GM19463 (cell line): ENCODE measurements at regions not wholly inside any gene's neighbourhood (a gene's known extent, or its start where the extent isn't known, plus 50 kb on each side); places are given as distances from the start of the nearest gene placed in this dataset.
A peak's percentile ranks its signal among the peaks of the same experiment; 100 is the strongest.

Source experiments
- ATAC-seq: cut with Tn5 transposase; IDR thresholded peaks from one replicate; pipeline ENCODE4 v1.9.1; 2021; ENCODE audit warnings: mild to moderate bottlenecking, moderate library complexity; ENCODE audit not compliant: unreplicated experiment

DNA sequence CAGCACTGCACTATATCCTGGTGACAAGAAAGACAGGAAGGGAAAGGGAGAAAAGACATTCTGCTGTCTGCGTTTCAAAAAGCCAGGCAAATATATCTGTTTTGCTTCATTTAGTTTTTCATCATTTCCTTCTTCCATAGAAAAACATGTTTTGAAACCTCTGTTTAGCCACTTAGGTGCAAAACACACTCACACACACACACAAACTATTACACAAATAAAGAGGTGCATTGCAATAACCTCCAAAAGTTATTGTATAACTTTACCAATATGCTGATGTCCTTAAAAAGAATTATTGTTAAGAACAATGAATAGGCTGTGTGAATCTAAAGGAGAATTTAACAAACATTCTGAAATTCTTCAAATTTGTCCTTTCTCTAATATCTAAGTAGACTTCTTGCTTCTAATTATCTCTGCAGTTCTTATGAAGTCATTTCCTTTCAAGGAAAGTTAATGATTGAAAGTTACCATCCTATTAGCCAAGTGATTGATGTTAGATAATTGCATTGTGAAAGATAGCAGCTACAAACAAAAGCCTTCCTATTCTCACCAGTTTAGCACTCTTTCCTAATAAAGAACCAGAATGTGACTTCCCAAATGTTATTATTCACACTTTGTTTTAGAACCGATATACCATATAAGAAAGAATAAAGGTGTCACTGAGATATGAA lies 516.7 kb downstream of the KCNJ3 start:
- no peak for ATAC-seq

DNA sequence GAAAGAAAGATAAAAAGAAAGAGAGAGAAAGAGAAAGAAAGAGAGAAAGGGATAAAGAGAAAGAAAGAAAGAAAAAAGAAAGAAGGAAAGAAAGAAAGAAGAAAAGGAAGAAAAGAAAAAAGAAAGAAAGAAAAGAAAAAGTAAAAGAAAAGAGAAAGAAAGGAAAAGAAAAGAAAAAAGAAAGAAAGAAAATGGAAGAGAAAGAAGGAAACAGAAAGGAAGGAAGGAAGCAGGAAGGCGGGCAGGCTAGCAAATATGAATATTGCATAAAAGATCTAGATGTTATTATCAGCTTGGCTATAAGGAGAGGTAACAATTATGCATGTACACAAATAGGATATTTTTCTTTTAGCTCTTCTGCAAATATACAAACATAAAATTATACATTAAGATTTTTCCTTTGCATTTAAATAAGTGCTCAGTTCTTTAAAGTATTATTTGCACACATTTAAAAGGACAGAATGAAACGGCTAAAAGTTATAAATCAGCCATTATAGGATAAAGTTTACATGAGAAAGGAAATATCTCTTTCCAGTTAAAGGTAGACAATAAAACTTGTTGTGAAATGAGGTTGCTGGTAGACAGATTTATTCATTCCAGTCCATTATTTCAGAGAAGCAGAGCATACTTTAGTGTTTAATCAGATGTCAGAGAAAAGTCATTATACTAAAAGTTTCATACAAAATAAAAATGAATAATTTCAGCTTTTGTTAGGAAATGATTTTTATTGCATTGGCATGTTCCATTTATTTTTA lies 511.4 kb downstream of the KCNJ3 start:
- no peak for ATAC-seq

DNA sequence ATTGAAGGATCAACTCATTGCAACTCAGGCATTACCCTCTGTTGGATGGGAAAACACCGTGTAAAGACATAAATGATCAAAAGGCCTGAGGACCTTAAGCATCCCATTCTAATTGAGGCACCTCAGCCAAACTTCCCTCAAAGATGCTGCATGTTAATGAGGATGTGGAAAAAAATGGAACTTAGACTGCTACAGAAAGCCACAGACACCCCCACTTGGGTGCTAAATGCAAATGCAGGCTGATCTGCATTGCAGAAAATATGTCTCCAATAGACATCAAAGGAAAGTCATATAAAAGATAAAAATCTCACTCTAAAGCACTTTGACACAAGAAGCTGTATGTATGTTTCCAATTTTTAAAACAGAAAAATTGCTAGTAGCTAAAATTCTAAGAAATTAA lies 504.7 kb downstream of the KCNJ3 start:
- no peak for ATAC-seq

DNA sequence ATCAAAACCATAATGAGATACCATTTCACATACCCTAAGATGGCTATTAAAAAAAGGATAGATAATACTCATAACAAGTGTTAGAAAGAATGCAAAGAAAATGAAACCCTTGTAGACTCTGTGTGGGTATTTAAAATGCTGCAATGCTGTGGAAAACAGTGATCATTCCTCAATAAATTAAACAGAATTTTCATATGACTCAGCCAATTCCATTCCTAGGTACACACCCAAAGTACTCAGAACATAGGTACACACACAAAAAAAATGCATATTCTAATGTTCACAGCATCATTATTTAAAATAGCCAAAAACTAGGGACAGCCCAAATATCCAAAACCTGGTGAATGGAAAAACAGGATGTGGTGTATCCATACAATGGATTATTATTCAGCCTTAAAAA lies 502.3 kb downstream of the KCNJ3 start:
- ATAC-seq: no peak

DNA sequence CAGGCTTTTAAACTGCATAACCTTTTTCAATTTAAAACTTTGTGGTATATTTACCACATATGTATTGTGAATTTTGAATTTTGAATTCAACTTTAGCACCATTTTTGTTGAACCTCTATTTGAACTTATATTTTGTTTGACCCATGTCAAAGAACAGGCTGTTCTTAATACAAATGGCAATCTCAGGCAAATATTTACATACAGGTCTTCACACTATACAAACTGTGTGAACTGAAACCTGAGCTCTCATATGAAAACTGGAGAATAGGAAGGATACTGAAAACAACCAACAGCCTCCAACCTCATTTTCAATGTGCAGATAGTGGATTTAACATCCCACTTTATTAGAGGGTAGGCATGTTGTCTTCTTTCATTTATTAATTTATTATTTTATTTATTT lies 491.8 kb downstream of the KCNJ3 start:
- ATAC-seq: no peak

DNA sequence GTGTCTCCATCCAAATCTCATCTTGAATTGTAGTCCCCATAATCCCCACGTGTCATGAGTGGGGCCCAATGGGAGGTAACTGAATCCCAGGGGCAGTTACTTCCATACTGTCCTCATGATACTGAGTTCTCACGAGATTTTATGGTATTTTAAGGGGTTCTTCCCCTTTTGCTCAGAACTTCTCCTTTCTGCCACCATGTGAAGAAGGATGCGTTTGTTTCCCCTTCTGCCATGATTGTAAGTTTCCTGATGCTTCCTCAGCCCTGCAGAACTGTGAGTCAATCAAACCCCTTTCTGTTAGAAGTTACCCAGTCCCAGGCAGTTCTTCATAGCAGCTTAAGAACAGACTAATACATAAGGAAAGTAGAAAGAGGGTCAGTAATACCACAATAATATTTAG lies 480.4 kb downstream of the KCNJ3 start:
- ATAC-seq: no peak

DNA sequence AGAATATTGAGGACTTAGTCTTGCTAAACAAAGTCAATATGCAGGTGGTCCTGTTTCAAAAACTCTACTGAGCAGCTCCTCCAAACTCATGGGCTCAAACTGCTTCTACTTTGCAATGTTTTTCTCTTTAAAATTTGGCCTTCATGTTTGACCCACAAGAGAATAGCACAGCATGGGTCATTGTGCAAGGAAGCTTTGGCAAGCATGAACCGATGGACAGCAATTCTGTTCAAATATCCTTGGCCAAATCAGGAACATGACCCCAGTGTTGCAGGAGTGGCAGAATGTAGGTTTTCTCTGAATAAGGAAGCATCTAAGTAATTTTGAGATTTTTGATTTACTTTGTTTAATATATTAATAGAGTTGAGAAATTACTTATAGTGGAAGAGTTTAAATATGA lies 477.9 kb downstream of the KCNJ3 start:
- no peak for ATAC-seq

DNA sequence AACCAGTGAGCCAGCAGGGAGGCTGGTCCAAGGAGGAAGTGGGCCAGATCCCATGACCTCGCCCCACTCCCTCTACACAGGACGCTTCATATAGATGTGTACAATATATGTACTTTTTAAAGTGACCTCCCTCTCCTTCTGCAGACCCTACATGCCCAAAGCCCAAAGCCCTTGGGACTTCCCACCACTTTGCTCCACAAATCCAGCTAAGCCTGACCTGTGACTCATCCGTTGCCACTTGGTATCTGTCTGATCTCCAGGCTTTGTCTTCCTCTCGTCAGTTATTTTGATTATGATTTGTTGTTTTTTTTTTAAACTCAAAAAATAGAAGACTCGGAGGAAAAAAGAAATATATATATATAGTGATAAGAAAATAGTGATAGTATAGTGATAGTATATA lies 470.8 kb downstream of the KCNJ3 start:
- ATAC-seq: no peak

DNA sequence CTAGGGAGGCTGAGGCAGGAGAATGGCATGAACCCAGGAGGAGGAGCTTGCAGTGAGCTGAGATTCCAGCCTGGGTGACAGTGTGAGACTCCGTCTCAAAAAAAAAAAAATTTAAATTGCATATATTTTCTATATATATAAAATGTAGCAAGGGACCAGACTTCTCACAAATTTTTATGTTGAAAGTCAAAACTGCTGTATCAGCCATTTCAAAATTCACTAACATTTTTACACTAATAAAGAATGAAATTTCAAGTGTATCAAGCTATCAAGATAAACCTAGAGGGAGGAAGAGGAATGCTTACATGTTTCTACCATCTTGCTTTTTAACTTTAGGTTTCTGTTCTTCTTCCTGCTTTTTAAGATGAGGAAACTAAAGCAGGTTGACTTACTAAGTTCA lies 464.0 kb downstream of the KCNJ3 start:
- ATAC-seq: no peak

DNA sequence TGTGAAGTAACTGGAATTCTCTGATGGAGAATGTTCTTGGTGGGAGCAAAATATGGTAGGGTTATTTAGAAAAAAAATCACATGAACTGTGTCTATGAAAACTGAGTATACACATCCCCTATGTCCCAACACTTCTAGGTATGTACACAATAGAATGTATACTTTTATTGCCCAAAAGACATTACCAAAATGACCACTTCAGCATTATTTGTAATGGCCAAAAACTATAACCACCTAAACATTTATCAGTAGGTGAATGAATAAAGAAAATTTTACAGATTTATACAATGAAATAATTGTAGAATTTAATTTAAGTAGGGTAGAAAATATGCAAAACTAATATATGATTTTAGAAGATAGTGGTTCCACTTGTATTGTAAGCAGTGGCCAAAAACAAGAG lies 462.8 kb downstream of the KCNJ3 start:
- no peak for ATAC-seq

DNA sequence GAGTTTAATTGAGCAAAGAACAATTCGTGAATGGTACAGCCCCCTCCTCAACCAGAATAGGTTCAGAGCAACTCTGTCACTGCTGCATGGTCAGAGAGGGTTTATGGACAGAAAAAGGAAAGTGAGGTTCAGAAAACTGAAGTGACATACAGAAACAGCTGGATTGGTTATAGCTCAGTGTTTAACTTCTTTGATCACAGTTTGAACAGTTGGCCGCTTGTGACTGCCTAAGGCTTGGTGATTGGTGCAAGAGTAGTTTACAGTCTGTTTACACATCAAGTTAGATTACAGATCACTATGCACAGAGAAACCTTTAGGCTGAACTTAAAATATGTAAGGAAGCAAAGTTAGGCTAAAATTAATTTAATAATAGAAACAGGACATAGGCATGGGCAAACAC lies 459.2 kb downstream of the KCNJ3 start:
- ATAC-seq: no peak

DNA sequence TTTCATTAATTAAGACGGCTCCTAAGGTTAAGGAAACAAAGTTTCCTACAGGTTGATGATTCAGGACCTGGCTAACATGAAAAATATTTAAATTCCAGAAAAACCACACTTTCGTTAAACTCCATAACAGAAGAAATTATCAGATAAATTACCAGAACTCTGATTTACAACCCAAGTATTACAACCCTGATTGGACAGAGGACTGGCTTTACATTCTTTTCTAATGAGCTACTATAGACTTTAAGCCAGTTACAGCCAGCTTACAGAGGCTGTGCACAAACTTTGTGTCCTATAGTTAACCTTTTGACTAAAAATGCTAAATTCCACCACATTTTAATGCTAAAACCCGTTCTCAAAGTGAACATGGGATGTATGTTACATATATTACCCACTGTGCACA lies 458.6 kb downstream of the KCNJ3 start:
- ATAC-seq: no peak

DNA sequence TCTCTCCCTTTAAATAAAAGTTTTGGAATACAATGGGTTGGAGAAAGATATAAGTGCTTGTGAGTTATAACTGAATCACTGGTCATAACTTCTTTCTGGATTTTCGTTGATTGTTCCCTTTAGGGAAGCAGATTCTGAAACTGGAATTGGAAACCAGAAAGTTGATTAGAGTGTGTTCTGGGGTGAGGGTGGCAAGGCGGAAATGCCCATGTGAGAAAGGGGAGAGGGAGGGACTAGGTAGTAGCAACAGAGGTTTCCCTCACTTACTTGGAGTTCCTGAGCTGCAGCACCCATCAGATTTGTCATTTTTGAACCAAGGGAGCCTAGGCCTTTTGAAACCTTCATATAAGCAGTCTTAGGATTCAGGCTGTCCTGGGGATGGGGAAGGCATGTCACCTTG lies 453.4 kb downstream of the KCNJ3 start:
- no peak for ATAC-seq

DNA sequence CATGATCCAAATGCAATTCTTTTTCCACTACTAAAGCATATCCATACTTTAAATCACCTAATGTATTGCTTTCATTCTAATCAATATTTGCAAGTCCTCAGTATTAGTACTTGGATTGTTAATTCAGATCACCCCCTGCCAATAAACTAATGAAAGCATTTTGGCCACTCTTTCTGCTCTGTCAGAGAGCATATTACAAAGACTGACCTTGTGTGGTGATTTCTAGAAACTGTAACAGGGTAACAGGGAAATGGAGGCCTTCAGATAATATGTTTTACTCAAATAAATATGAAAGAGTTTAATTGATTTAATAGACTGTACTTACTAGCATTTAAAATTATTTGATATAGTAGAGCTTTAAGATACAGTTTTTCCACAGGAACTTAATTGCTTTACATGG lies 453.0 kb downstream of the KCNJ3 start:
- no peak for ATAC-seq

DNA sequence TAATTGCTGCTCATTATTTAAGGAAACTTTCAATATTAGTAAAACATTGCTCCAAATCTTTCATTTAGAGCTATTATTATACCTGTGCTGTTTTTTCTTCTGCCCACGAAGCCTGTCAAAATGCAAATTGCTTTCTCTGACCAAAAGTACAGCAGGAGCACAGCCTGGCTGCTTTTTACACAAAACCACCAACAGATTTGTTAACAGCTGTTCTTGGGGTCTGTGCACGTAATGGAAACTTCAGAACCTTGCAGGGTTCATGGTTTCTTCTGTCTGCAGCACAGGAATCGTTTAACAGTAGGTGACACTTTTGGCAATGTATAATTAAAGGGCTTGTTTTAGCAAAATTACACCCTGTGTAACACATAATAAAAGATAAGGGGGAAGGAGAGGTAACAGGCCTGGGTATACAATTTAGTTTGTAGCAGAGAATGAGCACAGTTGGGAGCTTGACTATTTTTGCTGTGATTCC lies 447.3 kb downstream of the KCNJ3 start:
- peak; percentile 96 for ATAC-seq

DNA sequence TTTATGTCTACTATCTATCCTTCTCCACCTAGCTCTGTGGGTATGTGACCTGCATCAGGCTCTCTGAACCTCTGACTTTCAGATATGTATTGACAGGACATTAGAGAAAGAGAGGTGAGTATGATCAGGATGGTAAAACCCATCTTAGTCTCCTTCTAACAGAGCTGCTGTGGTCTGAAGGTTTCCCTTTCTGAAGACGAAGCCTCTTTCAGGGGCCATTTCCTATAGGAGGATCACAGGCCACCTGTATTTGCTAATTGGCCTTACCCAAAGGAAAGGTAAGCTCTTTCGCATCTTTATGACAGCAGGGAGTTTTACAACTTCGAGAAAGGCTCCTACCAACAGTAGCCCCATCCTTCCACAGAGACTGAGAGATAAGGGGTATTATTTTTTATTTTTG lies 442.9 kb downstream of the KCNJ3 start:
- no peak for ATAC-seq

DNA sequence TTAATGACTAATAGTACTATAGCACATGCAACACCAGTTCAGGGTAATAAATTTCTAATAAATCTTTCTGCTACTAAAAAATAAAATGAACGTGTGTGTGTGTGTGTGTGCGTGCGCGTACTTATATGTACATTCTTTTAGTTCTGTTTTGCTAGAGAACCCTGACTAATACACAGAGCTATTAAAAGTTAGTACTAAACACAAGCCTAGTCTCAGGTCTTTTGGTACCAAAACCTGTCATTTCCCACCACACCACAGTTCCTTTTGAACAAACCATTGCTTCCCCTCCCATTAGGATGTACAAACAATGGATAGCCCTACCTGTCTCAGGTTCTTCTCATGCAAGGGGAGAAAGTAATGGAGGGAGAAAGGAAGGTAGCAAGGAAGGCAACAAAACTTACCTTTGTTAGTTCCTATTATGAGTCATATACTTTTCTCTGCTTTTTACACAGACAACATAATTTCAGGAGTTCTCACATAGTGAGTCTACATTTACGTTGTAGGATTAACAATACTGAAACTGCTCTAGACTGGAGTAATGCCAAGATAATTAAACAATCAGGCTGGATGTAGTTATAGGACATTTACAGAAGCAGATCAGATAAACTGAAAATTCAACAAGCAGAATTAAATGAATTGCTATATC lies 427.2 kb downstream of the KCNJ3 start:
- ATAC-seq: no peak

DNA sequence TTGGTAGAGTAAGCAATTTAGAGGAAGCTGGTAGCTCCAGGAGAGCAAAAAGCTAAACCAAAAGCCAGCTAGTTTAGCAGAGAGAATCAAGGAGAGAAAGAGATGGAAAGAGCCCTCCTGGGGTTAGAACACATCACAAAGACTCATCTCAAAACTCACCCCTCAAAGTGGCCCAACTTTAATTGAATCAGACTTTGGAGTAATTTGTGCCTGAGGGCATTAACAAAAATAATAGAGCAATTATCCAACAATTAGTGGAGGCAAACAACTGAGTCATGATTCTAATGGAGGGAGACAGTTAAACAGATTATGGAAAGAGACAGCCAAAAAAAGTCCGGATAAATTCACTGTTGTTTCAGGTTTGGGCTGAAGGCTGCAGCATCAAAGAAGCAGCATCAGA lies 417.4 kb downstream of the KCNJ3 start:
- no peak for ATAC-seq

DNA sequence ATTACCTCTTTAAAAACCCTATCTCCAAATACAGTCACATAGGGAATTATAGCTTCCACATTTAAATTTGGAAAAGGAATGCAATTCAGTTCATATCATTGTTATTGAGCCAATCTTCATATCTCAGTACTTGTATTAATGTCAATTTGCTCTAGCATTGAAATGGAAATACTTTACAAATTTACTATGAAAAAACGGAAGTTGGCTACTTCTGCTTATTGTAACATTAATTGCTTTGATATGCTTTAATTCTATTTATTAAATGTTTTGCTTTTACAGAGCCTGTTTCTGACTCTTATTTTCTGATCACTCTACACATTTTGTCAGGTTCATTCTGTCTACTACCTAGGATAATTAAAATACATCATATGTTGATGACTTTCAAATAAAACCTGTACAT lies 412.6 kb downstream of the KCNJ3 start:
- ATAC-seq: no peak

DNA sequence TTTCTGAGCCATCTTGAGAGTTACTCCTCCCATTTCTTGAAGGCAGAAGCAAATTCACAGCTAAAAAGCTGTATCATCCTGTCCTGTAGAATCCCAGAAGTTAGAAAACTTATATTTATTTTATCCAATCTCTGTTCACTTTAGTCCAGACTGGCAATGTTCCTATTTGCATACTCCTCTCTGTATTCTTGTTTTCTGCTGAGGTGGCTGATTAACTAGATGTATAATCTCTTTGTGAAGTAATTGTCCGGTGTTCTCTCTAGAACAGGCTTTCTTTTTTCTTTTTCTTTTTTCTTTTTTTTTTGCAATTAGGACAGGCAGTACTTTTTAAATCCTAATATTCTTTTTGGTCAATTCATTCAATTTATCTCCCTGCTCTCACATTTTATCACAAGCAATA lies 411.0 kb downstream of the KCNJ3 start:
- no peak for ATAC-seq

DNA sequence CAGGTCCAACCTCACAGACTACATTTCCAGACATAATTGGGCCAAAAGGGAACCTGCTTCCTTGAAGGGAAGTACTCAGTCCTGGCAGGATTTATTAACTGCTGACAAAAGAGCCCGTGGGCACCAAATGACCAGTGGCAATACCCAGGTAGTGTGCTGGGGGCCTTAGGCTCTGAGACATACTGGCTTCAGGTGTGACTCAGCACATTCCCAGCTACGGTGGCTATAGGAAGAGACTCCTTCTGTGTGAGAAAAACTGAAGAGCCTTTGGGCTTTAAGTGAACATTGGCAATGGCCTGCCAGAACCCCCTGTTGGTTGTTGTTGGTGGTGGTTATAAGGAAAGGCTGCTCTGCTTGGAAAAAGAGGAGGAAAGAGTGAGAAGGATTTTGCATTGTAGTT lies 401.8 kb downstream of the KCNJ3 start:
- ATAC-seq: no peak

DNA sequence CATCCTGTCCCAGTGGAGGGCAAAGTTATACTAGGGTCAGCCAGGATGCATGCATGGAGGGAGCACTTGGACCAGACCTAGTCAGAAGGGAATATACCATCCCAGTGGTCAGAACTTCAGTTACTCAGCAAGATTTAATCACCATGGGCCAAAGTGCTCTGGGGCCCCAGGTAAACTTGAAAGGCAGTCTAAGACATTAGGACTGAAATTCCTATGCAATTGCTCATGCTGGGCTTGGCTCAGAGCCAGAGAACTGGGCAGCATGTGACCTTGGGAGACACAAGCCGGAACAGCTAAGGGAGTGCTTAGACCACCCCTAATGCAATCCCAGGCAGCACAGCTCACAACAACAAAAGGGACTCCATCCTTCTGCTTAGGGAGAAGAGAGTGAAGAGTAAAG lies 401.3 kb downstream of the KCNJ3 start:
- ATAC-seq: no peak
